ENCODE measurements at regions not wholly inside any gene's neighbourhood (a gene's known extent, or its start where the extent isn't known, plus 50 kb on each side); places are given as distances from the start of the nearest gene placed in this dataset.

DNA sequence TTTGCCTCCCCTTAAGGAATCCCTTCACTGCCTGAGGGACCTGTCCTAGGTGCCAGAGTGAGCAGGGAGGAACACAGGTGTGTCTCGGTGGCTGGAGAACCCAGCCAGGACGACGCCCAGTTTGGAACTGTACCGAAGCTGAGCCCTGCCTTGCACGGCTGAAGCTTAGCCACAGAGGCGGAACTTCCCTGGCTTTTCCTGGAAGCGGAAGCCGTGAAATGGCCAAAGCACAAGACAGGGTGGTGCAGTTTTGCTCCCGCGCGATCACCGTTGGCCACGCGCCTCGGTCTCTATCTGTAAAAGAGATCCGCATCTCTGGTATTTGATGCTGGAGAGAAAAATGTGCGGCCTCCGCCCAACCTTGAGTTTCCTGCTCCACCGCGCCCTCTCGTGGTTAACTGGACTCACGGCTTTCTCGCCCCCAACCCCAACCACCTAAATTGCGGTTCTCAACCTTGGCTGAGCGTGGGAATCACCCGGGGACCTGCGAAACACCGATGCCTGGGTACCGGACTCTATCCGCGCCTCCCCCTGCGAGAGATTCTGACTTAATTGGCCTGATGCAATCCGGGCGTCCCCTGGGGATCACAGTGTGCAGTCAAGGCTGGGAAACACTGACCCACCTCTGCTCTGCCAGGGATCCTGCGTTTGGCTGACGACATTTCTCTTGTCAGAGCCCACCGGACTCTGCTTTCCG is 70.7 kb upstream of the ABHD2 start:
- TF ChIP-seq, protein P1, sequence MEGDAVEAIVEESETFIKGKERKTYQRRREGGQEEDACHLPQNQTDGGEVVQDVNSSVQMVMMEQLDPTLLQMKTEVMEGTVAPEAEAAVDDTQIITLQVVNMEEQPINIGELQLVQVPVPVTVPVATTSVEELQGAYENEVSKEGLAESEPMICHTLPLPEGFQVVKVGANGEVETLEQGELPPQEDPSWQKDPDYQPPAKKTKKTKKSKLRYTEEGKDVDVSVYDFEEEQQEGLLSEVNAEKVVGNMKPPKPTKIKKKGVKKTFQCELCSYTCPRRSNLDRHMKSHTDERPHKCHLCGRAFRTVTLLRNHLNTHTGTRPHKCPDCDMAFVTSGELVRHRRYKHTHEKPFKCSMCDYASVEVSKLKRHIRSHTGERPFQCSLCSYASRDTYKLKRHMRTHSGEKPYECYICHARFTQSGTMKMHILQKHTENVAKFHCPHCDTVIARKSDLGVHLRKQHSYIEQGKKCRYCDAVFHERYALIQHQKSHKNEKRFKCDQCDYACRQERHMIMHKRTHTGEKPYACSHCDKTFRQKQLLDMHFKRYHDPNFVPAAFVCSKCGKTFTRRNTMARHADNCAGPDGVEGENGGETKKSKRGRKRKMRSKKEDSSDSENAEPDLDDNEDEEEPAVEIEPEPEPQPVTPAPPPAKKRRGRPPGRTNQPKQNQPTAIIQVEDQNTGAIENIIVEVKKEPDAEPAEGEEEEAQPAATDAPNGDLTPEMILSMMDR (IDR thresholded peaks at IDR 0.05; ENCODE audit: insufficient read depth, low read length): peak; percentile 61
- TF ChIP-seq REST (IDR thresholded peaks at IDR 0.05; ENCODE audit: insufficient replicate concordance, low read depth) (no peak), POLR2AphosphoS5 (IDR thresholded peaks at IDR 0.05; ENCODE audit: low read depth) (no peak), GABPA (IDR thresholded peaks at IDR 0.05; ENCODE audit: low read depth) (no peak), SPI1 (IDR thresholded peaks at IDR 0.05; ENCODE audit: borderline replicate concordance, low read depth) (no peak)

All from HL-60 (cell line).